ENCODE measurements at regions not wholly inside any gene's neighbourhood (a gene's known extent, or its start where the extent isn't known, plus 50 kb on each side); places are given as distances from the start of the nearest gene placed in this dataset.

GRCh38 chr16:85364323-85365040 lies 248.6 kb upstream of the GSE1 start:
- no peak for DNase-seq

- DNase-seq = no peak
Observed at GRCh38 chr16:85365120-85365519, 248.0 kb upstream of the GSE1 start.

- DNase-seq = peak; percentile 81
Observed at GRCh38 chr16:85366031-85366763, 246.9 kb upstream of the GSE1 start.

DNA sequence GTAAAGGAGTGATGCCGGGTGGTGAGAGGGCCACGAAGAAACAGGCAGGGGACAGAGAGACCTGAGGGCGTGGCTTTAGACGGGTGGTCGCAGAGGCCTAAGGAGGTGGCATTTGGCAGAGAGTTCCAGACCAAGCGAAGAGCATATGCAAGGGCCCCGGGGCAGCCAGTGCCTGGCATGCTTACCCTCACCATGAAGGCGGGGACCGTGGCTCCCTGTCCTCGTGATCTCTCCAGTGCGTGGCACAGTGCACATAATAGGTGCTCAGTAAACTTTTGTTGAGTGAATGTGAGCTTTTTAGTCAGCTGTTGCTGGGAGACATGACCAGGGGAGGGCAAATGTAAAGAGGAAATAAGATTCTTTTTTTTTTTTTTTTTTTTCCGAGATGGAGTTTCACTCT lies 245.6 kb upstream of the GSE1 start:
- no peak for DNase-seq

DNA sequence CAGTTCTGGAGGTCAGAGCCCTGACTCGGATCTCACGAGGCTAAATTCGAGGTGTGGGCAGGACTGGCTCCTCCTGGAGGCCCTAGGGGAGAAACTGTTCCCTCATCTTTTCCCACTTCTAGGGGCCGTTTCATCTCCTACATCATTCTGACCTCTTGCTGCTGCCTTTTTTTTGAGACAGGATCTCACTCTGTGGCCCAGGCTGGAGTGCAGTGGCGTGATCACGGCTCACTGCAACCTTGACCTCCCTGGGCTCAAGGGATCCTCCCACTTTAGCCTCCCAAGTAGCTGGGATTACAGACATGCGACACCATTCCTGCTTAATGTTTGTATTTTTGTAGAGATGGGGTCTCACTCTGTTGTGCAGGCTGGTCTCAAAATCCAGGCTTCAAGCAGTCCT lies 244.1 kb upstream of the GSE1 start:
- DNase-seq = no peak

- no peak for DNase-seq
Observed at GRCh38 chr16:85369741-85370528, 243.2 kb upstream of the GSE1 start.

DNA sequence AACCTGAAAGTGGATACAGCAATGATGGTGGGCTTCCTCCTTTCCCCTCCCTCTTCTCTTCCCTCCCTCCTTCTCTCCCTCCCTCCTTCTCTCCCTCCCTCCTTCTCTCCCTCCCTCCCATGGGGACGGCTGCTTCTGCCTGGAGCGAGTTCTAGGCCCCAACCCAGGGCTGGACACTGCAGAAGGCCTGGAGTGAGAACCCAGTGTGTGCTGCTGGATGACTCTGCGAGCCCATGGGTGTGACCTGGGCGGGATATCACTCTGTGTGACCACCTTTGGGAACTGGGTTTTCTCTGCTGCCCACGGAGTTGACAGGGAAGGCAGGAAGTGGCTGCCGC lies 242.6 kb upstream of the GSE1 start:
- no peak for DNase-seq

DNA sequence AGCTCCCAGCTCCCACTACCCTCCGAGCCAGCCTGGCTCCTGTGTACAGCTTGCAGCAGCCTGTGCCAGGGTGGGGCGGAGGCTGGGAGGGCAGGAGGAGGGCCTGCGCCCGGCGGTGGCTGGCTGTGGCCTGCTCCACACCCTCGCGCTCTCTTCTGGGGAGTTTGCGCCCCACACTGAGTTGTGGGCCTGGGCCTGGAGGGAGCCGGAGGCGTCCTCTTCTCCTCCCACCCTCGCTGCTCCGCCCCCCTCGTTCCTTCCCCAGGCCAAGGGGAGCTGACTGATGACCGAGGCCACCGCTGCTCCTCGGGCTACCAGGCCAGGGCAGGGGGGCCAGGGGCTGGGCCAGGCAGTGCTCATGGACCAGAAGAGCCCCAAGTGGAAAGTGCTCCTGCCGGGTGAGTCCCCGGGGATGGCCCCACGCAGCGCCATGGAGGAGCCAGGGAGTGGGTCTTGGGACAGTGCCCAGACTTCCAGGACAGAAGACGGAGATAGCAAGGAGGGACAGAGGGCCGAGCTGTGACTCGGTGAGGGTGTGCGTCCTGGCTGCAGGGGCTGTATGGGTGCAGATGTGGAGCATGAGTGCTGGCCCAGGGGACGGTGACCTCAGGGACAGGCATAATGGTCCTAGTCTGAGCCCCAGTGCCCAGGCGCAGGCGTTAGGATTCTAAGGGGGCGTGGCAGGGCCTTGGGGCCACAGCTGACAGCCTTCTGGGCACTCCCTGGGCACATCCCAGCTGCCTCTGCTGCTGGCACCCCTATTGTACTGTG lies 242.1 kb upstream of the GSE1 start:
- peak; percentile 79 for DNase-seq

GRCh38 chr16:85371948-85372347 lies 241.2 kb upstream of the GSE1 start:
- DNase-seq = no peak

GRCh38 chr16:85372627-85373372 lies 240.3 kb upstream of the GSE1 start:
- no peak for DNase-seq

GRCh38 chr16:85373741-85374570 lies 239.2 kb upstream of the GSE1 start:
- no peak for DNase-seq

GRCh38 chr16:85374571-85374872 lies 238.6 kb upstream of the GSE1 start:
- no peak for DNase-seq

DNA sequence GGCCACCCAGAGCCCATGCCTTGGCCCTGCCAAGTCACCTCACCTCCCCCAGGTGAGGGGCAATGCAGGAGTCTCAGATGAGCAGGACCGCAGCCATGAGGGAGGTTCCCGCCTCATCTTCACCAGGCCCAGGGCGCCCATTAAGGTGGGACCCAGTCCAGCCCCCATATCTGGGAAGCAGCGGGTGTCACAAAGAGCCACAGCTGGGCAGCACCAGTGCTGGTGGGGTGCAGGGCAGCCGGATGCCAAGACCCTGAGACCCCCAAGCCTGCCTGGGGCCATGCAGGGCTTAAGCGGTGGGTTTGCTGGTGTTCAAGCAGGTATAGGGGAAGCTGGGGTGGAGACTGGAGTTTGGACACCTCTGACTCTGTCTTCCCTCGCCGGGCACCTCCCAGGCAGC lies 237.8 kb upstream of the GSE1 start:
- no peak for DNase-seq

DNA sequence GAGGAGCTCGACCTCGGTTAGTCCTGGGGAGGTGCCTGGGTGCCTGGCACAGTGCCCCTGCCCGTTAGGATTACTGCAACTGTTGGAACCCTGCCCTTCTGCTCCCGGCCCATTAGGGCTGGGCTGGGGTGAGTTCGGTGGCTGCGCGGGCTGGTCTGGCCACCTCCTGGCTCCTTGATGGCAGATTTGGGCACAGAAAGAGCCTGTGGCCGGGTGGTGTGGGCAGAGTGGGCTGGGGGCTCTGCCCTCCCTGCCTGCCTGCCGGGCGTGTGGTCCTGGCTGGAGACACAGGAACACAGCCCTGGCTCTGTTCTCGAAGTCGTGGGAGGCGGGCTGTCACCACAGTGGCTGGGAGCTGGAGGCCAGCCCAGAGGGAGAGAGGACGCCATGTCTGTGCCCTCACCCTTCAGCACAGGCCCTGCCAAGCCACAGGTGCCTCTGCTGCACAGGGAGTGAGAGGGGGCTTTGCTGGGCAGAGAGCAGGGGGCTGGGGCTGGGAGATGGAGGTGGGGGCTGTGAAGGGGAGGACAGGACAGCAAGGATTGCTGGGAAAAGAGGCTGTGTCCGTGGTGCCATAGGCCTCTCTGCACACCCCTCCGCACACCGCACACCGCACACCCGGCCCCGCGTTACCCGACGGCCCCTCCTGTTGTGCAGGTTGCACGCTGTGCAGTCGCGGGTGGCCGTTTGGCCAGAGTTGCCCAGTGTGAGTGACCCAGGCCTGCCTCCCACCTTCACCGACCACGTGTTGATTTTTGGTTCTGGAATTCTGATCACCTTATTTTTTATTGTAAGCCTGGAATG lies 236.6 kb upstream of the GSE1 start:
- peak; percentile 80 for DNase-seq

- no peak for DNase-seq
Observed at GRCh38 chr16:85377388-85378144, 235.6 kb upstream of the GSE1 start.

DNA sequence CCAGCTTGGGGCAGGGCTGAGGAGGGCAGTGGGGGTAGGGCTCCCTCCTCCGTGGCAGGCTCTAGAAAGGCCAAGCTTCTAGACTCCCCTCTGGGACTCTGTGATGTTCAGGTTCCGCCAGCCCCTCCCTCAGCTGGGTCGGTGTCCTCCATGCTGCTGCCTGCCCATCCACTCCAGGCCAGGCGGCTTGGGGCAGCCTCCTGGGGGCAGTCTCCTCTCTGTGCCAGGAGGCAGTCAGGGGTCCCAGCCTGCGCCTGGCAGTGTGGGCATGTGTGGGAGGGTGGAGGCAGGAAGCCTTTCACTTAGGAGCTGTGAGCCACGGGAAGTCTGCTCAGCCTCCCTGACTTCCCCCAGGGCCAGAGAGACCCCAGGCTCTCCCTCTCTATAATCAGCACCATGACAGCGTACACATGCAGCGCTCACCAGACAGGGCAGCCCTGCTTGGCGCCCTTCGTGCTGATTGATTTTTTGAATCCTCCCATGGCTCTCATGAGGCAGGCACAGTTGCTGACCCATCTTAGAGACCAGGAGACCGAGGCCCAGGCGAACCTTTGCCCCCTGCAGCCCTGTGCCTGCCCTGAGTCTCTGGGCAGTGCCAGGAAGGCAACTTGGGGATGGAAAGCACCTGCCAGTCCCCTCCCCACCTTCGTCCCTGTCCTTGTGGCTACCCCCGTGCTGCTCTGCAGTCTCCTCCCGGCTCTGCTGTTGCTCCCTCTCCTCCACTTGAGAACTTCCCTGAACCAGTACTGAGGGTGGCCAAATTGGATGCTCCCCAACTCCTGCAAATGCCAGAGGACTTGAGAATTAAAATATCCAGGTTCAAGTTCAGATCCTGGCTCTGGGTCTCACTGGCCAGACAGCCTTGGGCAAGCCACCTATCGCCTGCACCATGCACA lies 234.7 kb upstream of the GSE1 start:
- DNase-seq = no peak

DNA sequence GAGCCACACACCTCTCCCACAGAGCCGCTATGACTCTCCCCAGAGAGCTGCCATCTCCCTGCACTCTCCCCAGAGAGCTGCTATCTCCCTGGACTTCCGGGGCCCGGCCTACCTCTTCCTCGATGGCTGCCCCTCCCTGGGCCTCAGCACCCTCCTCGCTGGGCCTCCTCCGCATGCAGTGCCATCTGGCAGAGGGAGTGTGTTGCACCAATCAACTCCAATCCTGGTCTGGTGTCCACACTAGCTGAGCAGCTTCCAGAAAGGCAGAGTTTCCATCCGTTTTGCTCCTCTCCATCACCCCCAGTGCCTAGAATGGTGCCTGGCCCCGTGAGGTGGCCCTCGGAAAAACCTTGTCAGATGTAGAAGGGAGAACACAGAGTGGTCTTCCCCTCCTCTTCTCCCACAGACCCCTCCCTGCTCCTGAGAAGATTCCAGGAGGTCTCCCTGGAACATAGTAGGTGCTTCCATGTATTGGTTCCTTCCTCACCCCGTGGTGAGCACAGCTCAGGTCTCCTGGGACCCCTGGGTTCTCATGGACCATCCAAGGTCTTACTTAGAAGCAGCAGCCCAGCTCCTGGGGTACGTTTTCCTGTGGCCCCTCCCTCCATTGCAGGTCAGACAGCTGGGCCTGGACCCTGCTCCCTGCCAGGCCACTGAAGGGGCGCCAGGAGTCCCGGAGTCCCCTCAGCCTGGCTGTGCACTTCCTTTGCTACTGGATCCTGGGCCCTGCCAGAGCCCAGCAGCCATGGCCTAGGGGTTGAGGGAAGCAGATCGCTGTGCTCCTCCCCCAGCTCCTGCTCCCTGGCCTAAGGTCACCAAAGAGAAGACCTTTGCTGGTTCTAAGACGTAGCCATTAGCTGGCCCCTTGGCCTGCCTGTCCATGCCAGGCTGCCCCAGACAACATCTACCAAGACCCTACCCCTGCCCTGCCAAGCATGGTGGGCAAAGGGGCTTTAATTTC lies 233.8 kb upstream of the GSE1 start:
- no peak for DNase-seq

DNA sequence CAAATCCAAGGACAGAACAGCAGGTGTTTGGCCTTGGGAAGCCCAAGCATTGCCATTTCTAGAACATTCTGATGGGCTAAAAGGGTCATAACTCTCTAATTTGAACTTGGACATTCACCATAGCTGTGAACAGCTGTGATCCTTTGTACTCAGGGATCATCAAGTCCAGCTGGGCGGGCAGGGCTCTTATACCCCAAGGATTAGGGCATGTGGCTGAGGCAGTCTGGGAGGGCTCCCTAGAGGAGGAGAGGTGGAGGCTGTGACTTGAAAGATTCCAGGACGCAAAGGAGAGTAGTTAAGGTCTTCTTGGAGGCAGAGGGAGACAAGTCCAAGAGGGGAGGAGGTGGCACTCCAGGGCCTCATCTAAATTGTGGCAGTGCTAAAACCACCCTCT lies 233.1 kb upstream of the GSE1 start:
- DNase-seq = no peak

Data from femur (tissue), 1 donor.